T-helper 22 cell (primary cell): ENCODE measurements at regions not wholly inside any gene's neighbourhood (a gene's known extent, or its start where the extent isn't known, plus 50 kb on each side); places are given as distances from the start of the nearest gene placed in this dataset.

ENCODE experiments used
- DNase-seq: peaks from one replicate; pipeline ENCODE4 v3.0.0-alpha.2; 2020; ENCODE audit warnings: low read depth

DNA sequence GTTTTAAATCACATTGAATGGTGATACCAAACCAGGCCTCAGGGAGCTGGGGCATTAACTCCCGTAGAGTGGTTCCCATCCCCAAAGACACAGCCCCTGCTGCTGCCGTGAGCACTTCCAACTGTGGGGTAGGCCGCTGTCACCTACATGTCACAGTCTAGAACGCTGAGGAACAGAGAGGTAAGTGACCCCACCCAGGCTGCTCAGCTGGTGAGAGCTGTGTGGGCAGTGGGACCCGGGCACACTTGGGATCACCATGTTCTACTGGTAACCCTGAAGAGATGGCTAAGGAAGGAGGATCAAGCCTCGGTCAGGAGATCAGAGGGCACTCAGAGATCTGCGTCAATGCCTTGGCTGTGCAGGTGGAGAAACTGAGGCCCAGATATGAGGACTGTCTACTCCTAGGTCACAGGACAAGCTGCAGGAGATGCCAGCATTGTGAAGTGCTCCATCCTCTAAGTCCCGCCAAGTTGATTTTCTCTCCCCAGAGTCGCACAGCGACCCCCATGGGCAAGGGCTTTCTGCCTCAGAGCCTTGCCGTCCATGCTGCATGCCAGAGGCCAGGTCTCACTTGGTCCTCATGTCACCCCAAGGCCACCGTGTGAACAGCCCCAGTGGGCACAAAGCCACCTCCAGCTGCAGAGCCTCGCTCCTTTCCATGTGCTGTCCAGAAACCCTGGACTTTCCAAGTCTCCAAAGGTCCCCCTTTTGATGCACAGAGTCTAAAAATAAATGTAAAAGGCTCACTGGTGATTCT, 144.2 kb upstream of the OTOS start:
- DNase-seq = no peak

DNA sequence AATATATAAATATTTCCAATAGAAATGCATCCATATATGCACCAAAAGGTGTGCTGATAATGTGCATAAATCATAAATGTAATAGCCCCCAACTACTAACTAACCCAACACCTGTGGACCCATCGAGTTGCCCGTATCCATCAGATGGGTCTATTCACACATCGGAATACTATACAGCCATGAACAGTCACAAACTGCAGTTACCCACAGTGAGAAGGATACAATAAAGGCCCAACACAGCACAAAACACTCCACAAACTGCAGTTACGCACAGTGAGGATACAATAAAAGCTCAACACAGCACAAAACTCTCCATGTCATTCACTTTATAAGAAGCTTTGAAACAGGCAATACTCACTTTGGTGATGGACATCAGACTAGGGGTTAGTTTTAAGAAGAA, 145.3 kb upstream of the OTOS start:
- no peak for DNase-seq

DNA sequence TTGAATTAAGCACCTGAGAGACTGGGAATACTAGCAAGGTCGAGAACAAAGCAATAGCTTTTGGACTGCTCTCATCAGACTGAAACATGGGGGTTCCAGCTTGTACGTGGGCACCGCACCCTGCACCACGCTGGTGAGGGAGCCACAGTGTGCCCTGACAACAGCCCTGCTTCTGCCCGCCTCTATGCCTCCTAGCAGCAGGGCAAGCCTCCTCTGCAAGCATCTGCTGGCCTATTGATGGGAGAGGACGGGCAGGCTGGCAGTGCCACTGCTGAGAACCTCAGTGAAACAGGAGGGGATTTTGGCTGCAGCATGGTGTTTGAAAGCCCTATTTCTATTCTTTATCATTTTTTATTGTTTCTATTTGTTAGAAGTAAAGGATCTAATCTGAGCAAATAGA, 146.1 kb upstream of the OTOS start:
- DNase-seq = no peak

DNA sequence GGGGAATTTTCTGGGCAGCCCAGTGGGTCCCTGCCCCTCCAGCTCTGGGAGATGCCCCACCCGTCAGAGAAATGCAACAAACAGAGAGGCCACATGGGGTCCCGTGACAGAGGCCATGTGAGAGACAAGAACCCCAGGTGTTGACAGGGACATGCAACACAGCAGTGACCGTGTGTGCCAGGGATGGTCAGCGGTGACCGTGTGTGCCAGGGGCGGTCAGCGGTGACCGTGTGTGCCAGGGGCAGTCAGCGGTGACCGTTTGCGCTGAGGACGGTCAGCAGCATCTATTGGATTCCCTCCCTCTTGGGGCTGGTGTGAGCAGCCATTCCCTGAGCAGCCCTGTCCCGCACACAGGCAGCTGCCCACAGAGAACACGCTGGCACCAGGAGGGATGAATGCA, 146.6 kb upstream of the OTOS start:
- no peak for DNase-seq

DNA sequence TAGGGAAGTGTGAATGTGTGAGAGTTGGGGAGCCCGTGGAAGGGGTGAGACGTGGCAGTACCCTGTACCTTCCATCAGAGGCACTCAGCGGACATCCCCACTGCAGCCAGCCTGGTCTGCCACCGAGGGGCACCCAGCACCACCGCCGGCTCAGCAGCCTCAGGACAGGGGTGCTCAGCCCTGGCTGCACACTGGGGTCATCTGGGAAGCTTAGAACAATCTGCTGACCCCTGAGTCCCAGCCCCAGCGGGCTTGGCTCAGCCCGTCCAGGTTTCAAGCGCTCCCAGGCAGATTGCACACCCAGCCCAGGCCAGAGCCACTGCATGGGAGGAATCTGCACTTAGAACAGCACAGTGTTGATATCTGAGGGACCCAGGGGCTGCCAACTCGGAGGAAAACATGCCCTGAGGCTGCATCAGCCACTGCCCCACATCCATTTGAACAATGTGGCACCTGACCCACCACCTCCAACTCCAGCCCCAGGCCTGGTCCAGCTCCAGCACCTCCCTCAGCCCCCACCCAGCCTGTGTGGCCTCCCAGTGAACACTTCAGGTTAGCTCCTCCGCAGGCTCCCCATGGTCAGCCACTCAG, 147.1 kb upstream of the OTOS start:
- no peak for DNase-seq

DNA sequence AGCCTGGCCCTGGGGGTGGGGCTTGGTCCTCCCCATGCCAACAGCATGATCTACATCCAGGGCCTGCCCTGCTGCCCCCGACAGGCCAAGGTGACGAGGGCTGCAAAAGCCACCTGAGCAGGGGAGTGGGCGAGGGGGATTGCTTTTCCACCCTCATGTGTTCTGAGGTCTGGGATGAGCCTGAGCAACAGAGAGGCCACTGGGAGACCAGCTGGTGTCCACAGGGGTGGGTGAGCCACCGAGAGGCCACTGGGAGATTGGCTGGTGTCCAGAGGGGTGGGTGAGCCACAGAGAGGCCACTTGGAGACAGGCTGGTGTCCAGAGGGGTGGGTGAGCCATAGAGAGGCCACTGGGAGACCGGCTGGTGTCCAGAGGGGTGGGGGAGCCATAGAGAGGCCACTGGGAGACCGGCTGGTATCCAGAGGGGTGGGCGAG, 147.4 kb upstream of the GPC1 start:
- DNase-seq = no peak

DNA sequence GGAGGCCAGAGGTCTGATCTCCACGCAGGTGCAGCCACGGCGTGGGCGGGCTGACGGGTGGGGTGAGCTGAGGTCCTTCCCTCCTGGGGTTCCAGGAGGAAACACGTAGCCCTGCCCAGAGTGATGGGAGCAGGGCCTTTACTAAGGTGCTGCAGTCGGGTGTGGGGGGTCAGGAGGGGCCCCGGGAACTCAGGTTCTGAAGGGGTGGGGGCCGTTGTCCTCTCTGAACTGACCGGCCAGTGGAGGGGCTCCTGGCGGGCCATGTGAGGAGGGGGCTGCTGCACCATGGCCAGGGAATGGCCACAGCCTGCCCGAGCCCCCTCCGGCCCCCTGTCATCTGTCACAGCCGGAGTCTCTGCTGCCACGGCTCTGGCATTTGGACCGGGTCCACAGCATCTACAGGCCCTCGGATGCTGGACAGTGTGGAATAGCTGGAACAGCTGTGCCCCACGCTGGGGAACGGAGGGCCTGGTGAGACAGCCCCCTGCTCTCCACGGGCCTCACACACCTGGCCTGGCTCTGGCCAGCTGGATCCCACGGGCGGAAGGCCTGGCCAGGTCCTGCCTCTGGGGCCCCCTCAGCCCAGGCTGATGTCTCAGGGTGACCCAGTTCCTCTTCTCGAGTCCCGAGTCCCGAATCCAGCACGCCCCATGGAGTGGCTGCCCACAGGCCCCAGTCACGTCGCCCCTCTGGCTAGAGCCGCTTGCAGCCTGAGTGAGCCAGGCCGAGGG, 145.6 kb upstream of the GPC1 start:
- DNase-seq = no peak

DNA sequence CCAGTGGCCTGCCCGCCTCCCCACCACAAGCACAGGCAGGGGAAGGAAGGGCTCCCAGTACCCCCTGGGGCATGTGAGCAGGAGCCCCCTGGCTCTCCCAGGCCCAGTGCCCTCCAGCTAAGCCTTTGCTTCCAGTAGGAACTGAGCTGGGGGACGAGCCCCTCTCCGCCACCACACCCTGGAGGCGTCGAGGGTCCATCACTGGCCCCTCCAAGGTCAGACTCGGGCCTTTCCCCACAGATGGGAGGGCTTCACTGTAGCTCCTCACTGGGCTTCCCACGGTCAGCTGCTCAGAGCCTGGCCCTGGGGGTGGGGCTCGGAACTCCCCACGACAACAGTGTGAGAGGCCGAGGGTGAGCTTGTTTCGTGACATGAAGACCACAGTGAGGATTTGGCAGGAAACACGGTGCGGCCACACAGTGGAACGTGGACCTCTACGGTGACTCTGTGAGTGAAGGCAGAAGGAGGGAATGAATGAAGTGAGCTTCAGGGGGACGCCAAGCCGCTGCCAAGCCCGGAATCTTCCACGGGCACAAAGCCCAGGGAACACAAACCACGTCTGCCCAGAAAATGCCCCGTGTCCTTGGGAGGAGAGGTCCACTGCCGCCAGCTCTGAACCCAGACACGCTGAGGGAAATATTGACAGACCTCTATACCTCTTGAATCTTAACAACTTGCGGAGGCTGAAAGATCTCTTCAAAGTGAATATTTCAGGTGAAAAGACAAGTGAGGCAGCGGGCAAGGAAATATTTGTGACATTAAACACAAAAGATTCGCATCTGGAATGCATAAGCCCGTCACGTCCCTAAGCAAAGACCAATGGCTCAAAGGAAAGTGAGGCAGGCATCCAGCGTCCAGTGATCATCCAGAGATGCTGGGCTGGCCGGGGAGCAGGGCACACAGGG, 144.8 kb upstream of the GPC1 start:
- DNase-seq = no peak

DNA sequence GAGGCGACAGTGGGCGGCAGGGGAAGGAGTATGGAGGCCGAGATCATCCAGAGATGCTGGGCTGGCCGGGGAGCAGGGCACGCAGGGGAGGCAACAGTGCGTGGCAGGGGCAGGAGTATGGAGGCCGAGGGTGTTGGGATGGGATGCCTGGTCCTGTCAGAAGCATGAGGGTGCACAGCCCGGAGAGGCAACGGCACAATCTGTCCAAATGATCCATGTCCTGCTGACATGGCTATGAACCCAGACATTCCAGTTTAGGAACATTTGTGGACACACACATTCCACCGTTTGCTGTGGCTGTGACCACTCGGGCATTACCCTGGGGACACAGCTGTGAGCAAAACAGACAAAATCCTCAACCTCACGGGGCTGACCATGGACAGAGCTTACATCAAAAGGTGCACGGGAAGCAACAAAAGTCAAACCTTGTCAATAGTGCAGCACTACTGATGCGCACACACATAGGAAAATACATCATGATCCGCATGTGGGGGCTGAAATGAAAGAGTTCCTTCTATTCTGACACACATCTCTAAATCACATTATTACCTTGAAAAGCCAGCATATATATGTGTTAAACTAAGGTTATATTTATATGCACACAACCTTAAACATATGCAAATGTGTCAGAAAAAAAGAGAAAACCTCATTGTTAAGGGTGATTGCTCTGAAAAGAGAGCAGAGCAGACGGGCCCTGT, 144.0 kb upstream of the GPC1 start:
- DNase-seq = no peak

DNA sequence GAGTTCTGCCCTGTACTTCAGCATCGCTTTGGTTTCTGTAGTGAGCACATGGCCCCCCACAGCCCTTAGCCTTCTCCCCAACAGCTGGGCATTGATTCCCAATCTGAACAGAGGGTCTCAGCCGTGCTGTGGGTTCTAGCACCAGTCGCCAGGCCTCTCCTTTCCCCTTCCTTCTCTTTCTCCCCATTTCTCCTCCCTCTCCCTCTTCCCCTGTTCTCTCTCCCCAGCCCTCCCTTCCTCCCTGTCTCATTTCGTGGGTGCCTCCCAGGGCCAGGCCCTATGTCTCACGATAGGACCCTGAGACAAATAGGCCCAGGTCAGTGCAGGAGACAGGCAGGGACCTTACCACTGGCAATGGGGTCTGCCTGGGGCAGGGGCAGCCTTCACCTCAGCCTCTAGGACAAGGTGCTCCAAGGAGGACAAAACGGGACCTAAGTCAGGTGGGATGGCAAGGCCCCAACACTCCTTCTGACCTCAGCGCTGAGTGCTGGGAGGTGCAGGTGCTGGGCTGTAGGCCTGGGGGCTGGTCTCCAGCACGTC, 143.4 kb upstream of the GPC1 start:
- DNase-seq = no peak

DNA sequence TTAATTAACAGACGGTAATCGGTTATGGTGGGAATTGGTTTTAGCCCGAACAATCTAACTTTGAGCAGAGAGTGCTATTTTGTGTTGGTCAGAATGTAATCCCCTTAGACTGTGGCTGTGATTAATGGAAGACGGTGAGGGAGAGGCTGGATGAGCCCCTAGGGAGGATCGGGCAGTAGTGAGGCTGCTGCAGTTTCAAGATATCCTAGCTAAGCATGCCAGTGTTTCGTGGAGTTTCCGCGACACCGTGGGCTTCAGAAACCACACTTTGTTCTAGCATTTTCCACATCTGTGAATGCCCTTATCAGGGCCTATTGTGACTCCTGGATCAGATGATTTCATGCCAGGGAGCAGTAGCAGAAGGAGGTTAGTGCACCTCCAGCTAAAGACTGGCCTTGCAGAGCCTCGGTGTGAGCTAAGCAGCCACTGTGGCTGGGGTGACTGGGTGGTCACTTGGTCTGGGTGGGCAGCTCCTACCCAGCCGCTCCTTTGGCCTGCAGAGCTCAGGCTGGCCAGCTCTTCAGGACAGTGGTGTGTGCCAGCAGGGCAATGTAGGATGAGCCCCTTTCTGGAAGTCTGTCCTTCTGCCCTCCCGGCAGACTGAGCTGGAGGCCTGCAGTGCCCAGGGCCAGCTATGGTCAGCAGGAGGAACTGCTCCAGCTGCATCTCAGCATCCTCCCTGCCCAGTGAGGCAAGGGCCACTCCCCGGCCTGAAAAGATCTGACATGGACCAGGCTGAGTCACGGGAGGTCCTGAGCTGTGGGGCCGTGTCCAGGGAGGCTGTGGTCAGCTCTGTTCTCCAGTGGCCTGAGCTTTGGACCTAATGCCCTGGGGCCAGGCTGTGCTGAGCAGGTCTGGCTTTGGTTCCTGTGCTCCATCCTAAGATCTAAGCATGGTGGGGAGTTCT, 142.6 kb upstream of the GPC1 start:
- no peak for DNase-seq

DNA sequence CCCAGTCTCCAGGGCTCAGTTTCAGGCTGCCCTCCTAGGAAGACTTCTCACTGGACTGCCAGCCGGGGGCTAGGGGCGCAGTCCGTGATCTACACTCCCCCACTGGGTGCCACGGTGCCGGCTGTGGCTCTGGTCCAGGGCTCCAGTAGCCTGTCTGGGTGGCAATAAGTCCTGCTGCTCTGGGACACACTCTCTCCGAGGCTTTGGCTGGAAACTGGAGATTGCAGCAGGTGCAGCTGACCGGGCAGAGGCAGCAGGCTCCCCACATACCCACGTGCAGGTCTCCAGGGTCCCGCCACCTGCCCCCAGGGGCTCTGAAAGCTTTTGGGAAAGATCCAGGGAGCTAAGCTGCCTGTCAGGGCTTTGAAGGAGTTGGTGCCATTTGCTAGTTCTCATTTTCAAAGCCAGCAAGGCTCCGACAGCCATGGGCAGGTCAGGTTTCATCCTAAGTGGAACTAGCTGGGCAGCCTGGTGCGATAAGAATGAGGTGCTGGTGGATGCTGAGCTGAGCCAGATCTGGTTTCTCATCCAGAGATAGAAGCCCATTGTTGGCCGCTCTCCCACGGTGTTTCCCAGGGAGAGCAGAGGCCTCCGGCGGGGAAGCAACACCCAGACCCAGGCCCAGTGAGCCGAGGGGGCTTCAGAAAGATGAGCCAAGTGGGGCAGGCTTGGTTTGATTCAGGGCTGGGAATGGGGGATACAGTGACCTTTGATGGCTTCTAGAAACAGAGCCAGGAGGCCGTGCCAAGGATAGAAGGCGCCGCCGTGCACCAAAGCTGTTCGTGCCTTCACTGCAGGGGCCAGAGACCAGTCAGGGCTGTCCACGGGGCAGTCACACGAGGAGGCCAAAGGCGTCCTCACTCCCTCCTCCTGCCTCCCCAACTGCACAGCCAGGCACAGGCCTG, 141.7 kb upstream of the GPC1 start:
- DNase-seq = no peak

DNA sequence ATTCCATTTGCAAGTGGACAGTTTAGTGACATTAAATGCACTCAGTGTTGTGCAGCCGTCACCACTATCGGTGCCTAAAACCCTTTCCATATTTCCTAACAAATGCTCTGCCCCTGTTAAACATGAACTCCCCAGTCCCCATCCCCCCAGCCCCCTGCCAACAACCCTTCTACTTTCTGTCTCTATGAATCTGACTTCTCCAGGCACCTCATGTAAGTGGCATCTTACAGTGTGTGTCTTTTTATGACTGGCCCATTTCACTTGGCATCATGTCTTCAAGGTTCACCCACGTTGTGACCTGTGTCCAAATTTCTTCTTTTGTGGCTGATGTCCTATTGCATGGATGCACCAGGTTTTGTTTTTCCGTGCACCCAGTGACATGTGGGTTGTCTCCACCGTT, 140.9 kb upstream of the GPC1 start:
- no peak for DNase-seq

DNA sequence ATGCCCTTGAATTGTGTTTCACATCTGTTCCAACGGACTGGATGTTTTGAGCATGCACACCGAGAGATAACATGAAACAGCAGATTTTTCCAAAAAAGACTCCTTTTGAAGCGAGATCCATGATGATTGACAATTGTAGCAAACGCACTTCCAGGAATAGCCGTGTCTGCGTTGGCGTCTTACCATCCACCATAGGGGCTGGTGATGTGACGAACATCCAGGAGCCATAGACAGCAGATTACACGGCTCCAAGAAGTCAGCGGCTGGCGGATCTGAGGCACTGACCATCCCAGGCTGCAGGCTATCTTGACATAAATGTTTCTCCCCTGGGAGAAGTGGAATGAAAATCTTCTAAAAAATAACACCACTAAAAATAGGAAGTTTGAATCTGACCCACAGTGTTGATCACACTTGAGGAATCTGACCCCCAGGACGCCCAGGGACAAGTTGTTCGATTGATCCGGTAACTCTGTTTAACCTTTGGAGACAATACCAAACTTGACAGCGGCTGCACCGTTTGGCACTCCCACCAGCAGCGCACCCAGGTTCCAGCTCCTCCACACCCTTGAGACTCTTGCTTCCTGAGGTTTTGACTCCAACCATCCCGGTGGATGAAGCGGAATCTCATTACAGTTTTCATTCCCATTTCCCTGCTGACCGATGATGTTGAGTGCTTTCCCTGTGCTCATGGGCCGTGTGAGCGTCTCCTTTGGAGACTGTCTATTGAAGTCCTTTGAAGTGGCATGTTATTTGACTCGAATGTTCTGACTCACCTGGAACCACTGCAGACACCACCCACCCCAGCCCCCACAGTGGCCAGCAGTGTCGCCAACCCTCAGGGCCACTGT, 140.0 kb upstream of the GPC1 start:
- DNase-seq = no peak

DNA sequence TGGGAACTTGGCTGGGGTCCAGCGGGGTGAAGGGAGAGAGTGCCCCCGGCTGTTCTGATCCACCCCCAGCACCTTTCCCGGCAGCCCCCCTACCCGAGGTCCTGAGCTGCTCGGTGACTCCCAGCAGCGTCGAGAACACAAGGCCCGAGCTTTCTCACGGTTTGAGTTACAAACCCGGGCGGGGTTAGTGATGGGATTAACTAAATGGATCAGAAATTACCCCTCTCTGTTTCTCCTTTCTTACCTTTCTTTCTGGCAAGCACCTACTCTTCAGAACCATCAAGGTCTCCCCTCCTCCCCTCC, 139.4 kb upstream of the GPC1 start:
- DNase-seq = no peak

DNA sequence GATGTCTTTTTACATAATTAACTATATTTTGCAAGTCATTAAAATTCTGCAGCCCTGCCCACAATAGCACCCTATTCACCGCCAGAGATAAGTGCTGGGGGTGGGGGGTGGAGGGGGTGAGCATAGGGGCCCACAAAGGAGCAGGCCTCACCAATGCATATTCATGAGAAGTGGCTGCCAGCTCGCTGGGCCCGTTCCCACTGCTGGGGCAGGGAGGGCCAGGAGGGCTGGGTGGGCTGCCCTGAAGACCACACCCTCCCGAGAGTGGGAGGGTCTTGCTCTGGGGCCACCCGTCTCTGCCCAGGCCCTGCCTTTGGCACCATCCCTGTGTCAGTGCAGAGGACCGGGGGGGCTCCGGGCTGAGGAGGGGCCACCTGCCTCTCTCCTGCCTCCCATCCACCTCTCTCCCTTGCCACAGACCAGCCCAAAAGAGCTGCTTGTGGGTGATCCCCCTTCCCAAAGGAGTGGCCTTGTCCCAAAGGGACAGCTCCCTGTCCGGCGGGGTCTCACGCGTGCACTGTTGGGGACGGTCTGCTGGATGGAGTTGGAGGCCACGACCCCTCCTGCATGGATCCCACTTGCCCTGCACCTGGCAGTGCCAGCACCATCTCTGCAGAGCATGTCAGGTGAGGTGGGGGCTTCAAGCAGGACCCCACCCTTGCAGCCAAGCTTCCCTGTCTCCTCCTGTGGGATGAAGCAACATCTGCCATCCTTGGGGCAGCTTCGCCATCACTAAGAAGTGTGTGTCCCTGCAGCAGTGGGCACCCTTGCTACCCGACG, 138.8 kb upstream of the GPC1 start:
- DNase-seq = no peak

DNA sequence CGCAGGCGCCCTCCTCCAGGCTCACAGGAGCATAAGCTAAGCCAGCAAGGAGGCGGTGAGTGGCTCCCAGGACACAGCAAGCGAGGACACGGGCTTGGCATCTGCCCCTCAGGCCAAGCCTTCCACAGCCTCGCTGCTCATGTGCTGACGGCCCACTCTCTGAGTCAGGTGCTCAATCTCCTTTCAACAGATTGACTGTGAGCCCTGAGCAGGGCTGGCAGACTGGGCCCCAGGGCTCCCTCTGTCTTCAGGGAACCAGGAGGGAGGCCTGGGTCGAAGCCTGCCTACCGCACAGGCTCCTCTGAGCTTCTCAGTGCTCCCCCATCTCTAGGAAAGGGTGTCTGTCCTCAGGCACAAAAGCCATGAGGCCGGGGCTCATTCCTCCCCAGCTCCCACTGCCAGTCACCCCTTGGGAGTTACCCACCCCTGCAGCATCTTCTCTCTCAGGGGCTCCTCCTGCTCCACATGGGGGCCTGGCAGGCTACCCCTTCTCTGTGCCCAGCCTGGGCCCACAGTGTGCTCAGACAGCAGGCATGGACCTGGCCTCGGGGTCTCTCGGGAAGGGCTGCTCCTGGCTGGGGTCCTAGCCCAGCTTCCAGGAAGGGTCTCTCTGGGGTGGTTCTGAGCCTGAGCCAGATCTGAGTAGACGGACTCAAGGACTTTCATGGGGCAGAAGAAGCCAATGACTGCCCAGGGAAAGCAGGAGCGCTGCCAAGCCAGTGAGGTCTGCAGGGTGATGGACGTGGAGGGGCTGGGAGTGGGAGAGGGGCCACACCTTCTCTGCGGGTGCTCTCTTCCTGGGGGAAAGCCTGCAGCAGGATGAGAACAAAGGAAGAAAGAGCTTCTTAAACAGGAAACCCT, 138.0 kb upstream of the GPC1 start:
- no peak for DNase-seq
